HG03066 (cell line): ENCODE measurements at regions not wholly inside any gene's neighbourhood (a gene's known extent, or its start where the extent isn't known, plus 50 kb on each side); places are given as distances from the start of the nearest gene placed in this dataset.
"Not testable (repeated sequence)": the region's sequence is repeated elsewhere in the genome, so short reads cannot be mapped to it uniquely, and the experiment has no call there.

Experiments
- ATAC-seq: cut with Tn5 transposase; IDR thresholded peaks from one replicate; pipeline ENCODE4 v1.9.1; 2021; ENCODE audit warnings: low read depth; ENCODE audit not compliant: unreplicated experiment

DNA sequence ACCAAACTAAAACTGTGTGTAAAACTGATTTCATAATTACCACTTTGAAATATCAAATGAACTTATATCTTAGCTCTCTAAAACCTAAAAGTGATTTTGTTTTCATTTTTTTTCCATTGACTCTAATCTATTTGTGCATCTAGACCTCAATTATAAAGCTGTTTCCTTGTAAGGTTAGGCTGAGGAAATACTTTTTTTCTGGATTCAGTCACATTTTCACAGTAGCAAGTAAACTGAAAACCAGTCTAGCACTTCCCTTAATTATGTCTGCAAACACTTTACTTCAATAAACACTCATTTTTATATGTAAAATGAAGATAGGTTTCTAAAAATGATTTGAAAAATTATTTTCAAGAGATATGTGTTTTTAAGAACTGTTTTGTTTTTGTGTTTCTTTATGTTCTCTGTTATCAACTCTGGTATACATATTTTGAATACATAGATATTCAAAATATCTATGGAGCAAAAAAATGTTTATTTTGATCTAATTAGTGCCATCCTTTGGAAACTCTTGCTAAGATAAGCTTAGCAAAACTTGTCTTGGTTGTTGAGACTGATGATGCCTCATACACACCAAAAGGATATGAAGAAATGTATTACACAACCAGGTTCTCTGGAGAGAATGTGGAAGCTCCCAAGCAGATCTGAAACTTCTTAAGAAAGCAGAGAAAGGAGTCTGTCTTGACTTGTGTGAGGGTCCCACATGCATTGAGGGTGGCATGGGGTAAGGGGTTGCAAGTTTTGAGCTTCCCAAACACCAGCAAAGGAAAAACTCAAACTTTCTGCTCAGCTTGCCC lies 1887.4 kb downstream of the PCDH9 start:
- no peak for ATAC-seq

DNA sequence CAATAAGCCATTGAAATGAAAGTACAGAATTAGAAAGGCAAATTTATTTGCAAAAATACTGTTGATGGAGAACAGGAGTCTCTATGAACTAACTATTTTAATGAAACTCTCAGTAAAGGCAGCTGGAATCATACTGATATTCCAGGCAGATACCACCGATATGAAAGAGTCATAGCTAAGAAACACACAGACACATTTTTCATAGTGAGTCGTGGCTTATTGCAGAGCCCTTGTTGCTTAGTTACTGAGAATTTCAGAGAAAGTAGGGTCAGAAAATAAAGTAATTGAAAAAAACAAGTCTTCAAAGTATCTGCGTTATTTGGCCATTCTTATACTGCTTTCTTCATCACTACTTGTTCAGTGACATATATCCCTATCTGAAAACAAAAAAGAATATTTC lies 1890.9 kb downstream of the PCDH9 start:
- no peak for ATAC-seq

DNA sequence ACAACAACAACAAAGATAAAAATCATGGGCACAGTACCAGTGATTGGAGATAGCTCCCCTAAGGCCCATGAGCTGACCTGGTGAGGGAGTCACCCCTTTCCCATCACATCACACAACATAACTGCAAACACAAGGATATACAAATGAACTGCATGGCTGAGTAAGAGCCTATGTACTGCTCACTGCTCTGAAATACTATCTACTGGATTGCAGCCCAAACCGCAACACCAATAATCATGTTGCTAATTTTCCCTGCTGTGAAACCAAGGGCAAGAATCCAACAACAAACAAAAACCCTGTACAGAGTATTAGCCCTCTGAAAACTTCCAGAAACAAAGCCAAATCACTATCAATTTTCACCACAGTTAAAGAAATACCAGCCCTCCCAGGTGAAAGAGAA lies 1893.2 kb downstream of the PCDH9 start:
- no peak for ATAC-seq

DNA sequence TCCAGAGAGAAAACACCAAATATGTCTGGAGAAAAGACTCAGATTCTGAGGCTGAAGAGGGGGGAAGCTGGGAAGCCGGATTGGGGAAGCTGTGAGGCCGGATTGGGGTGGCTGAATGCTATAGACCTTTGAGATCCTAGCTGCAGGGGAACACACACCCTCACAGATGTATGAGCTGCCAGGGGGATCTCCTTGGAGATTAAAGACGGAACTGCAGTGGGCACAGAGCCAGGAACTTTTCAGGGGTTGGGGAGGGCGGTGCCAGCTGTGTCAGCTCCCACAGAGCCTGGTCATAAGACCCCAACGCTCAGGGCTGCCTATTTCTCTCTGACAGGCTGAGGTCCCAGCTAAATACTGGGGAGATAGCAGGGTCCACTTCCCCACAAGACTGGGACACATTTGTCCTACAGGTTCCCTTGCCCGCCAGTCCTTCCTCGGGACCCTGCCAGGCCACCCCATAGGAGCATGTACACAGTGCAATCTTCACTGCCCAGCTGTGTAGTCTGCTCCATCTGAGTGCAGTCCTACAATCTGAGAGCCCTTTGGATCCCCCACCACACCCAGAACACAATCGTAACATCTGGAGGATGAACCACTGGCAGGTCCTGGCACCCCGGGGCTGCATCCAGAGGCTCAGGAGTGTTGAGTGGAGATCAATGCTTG lies 1893.9 kb downstream of the PCDH9 start:
- no peak for ATAC-seq

DNA sequence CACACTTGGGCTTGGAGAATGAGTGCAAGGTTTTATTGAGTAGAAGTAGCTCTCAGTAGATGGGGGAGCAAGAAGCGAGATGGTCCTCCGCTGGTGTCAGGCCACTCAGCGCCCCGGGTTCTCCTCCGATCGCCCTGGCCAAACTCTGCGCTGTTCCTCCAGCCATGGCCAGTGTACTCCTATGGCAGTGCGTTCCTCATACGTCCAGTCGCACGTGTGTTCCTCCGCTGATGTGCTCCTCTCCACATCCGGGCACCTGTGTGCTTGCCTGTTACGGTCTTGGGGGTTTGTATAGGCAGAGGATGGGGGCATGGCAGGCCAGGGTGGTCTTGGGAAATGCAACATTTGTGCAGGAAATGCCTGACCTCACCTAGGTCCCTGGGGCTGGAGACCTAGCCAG lies 1899.4 kb downstream of the PCDH9 start:
- no peak for ATAC-seq

DNA sequence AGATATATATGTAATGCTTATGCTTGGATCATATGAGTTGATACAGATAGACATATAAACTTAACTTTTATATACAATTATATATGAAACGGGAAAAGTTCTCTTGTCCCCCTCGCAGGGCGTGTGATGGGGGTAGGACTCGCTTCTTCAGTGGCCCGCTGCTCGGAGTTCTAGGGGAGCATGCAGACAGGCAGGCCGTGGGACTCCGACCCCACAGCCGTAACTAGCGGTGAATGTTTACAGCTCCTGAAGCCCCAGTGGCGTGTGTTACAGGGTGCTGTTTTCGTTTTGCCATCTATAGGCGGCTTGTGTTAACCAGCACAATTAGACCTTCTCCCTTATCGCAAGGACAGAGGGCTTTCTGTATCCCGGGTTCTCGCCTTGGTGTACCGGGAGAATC lies 1899.8 kb downstream of the PCDH9 start:
- no peak for ATAC-seq

DNA sequence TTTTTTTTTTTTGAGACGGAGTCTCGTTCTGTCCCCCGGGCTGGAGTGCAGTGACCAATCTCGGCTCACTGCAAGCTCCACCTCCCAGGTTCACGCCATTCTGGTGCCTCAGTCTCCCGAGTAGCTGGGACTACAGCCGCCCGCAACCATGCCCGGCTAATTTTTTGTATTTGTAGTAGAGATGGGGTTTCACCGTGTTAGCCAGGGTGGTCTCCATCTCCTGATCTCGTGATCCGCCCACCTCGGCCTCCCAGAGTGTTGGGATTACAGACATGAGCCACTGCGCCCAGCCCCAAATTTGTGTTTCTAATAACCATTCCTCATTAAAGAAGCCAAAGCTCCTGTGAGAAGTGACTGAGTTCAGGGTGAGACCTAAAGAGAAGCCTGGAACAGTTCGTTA lies 1906.9 kb downstream of the PCDH9 start:
- not testable (repeated sequence) for ATAC-seq

DNA sequence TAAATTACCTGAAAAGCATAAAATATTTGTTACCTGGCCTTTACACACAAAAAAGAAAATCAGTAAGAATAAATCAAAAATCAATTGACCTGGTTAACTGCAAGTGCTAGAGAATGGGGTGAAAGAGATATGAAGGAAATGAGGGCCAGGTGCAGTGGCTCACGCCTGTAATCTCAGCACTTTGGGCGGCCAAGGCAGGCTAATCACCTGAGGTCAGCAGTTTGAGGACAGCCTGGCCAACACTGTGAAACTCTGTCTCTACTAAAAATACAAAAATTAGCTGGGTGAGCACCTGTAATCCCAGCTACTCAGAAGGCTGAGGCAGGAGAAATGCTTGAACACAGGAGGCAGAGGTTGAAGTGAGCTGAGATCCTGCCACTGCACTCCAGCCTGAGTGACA lies 1908.7 kb downstream of the PCDH9 start:
- not testable (repeated sequence) for ATAC-seq

DNA sequence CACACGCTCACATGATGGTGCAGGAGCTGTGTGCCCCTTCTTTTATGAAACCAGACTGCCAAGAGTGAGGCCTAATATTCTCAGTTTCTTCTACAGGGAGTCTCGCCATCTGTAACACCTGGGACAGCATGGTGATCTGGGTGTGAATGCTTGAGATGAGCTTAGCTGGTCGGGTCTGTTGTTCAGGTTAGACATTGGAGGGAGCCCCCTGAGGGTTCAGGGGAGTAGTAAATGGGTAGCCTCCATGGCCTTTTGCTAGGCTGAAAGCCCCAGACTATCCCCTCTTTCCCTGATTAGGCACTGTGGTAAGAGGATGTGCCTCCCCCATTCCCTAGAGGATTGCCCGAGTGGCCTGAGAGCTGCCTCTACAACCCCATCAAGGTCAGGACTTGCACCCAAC lies 1916.1 kb downstream of the PCDH9 start:
- no peak for ATAC-seq

DNA sequence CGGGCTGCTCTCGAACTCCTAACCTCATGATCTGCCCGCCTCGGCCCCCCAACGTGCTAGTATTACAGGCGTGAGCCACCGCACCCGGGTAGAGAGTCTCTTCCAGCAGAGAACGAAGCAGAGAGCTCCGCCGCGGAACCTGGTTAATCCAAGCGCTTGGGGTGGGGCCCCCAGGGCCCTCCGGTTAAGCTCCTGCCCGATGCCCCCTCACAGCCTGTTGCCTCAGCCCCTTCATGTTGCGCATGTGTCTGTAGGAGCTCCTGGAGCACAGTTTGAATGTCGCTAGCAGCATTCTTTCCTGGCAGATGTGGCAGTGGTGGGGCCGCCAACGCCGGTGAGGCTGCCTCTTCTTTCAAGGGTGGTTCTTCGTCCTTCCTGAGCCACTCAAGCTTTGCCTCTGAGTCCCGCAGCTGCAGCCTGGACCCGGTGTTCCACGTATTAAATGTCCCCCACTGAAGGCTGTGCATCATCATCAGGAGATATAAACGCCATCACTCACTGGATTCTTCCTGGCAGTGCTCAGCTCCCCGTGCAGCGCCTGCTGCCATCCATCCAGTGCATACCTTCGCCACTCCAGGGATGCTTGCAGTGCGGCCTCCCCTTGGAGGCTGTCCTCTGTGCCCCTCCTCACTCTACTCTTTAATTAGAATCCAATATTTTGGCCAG lies 1919.3 kb downstream of the PCDH9 start:
- ATAC-seq, result no peak

DNA sequence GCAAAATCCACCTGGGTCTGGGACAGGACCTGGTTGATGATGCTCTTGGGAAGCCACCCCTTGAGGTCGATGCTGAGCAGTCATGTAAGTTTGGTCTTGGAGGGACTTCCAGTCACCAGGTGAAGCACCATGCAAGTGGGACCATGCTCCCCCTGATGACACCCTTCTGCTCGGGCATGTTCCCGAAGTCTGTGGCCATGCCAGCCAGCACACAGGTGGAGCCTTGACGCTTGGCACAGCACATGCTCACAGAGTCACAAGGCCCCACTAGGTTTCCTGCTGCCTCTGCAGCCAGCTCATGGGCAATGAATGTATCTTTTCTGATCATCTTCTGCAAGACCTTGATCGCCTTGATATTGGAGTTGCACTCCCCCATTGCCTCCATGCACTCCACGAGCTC lies 1920.2 kb downstream of the PCDH9 start:
- ATAC-seq, result no peak

DNA sequence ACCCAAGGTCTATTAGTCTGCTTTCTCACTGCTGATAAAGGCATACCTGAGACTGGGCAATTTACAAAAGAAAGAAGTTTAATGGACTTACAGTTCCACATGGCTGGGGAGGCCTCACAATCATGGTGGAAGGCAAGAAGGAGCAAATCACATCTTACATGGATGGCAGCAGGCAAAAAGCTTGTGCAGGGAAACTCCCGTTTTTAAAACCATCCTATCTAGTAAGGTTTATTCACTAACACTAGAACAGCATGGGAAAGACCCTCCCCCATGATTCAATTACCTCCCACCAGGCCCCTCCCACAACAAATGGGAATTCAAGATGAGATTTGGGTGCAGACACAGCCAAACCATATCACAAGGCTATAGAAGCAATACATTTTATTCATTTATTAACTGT lies 1921.4 kb downstream of the PCDH9 start:
- ATAC-seq, result not testable (repeated sequence)

DNA sequence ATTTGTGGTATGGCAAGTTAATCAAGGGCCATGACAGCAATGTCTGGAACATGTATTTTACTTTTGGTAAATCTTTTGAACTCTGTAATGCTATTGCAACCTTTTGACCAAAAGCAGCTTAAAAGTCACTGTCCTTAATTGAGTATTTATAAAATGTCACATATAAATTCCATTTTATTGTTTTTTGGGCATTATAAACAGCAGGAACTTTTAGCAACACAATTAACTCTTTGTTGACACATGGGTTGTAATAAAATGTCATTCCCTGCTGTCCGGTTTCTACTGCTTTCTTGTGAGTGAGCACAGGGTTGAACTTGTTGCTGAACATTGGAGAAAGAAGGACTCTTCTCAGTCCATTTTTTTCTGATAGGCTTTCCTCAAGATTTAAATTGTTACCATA lies 1923.1 kb downstream of the PCDH9 start:
- no peak for ATAC-seq

DNA sequence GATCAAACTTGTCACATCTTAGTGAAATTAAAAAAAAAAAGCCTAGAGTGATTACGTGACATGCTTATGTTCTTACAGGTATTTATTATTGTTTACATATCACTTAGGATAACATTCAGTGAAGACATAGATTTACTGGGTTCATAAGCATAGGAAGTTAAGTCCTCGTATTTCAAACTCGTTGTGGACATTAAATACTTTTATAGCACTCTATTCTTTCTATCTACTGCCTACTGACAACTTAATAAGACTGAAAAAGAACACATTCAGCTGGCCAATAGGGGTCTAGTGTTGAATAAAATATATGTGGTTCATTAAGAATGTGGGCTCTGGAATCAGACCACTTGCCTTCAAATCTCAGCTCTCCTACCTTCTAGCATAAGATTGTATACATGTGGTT lies 1927.4 kb downstream of the PCDH9 start:
- no peak for ATAC-seq

DNA sequence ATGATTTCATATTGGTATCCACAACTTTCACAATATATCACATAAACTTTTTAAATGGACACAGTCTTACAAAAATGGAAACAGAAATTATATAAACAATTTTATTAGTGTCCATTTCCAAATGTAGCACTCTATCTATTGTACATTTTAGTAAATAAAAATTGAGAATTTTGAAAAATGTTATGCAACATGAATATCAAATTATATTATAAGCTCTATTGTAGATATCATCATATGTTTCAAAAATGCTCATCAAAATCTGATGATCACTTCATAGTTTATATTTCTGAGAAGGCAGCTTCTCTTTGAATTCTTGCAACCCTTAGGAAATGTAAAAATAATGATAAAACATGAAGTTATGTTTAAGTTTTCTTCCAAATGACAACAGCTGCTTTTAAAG lies 1928.6 kb downstream of the PCDH9 start:
- ATAC-seq, result no peak

DNA sequence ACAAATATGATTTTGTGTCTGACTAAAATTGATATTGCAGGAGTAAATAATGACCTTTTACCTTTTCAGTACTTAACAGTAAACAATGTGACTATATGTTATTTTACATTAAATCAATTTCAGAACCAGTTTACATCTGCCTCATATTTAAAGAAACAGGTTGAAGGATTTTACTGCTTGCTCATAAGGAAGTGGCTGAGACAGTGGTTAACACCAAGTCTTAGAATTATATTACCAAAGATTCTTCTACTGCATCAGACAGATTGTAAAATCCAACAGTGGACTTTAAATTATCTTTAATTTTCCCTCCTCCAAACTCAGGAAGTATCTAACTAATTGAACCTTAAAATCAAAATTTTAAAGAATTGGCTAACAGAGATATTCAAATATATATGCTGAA lies 1929.9 kb downstream of the PCDH9 start:
- no peak for ATAC-seq

DNA sequence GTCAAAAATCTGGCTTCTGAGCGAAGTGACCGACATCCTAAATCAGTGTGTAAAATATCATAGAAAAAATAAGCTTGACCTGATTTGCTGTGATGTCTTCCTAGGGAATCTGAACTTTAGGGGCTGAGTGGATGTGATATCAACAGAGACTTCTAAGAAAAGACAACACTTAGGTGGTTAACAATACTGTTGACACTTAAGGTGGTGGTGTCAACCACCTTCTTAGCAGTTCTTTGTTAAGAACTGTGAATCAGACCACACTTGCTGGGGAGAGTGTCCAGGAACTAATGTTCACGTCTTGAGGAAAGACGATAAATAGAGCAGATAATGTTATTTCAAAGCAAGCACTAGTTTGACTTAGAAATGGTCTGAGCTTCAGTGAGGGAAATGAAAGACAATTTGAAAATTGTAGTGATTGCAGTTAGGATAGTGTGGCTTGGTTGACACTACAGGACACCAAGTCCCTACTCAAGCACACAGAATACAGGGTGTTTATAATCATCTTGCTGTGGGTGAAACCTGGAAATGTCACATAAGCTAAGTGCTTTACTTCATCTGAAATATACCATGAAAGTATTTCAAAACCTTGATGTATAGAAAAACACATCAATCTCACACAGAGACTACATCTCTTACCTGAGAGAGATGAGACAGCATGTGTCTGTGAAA lies 1936.5 kb downstream of the PCDH9 start:
- no peak for ATAC-seq

DNA sequence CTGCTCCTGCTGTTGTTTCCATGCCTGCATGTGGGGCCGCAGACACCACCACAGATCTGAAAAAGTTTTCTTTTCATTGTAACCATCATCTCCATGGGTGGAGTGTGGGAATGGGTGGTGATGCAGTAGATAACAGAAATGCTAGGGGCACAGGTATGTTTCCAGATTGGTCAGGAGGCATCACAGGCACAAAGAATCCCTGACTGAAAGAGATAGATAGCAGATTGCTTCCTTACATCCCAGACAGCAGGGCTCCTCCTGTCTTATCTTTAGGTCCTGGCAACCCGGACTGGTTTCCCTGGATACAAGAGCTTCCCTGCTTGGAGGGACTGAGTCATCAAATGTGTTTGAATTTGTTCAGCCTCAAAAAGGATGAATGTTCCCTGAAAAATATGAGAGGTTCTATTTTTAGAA lies 1937.6 kb downstream of the PCDH9 start:
- ATAC-seq, result no peak

DNA sequence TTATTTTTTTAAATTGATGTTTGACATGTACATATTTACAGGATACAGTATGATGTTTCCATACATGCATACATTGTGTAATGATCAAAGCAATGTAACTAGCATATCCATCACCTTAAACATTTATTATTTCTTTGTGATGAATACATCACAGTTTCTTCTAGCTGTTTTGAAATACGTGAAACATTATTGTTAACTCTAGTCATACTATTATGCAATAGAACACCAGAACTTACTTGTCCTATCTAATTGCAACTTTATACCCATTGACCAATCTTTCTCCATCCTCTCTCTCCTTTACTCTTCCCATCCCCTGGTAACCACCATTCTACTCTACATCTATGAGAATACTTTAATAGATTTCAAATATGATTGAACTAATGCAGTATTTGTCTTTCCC lies 1942.7 kb downstream of the PCDH9 start:
- ATAC-seq, result no peak

DNA sequence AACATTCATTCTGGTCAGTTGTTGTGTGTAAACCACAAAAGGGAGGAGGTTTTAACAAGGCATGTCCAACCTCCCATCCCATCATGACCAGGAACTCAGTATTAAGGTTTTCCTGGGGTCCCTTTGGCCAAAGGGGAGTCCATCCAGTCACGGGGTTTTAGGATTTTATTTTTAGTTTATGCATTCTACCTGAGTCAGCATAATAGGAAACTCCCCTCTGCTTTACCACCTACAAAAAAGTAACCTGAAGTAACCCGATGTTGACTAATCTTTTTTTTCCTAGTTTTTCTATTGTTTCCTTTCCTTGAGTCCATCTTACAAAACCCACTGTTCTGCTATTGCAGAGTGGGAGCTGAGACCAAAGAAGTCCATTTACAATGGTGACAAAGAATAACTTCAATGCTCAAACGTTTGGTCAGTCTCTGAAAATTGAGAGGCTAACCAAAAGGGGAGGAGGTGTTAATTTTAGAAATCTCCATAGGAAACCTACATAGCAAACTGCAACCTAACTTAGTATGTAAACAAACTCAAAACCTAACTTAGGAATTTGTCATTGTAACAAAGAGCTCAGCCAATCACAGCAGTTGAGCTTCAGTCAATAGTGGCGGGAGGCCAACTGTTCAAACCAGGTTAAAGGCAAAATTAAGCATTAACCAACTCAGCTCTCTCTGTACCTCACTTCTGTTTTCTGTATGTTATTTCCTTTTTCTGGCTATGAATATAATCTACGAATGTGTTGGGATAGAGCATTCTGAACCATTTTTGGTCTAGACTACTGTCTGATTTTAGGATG lies 1954.1 kb downstream of the PCDH9 start:
- no peak for ATAC-seq
